ENCODE measurements at regions not wholly inside any gene's neighbourhood (a gene's known extent, or its start where the extent isn't known, plus 50 kb on each side); places are given as distances from the start of the nearest gene placed in this dataset.

DNA sequence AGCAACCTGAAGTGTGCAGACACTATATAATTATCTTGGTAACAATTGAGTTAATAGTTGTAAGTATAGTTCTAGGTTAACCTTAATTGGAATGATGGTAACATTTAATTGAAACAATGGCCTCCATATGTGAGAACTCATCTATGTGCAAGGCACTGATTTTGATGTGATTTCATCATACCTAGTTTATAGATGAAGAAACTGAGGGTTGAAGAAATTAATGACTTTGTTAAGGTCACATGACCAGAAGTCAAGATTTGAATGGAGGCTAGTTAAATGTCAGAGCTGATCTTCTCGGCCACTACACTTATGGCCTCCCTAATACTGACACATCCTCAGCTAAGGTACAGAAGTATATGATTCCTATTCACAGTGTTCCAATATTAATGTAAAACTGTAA lies 128.2 kb upstream of the PSMD7 start:
- FAIRE-seq (no peak), ATAC-seq (no peak), DNase-seq (ENCODE audit: low read depth, low spot score) (no peak)
- Histone ChIP-seq H3K9ac (ENCODE audit: control insufficient read depth, insufficient read depth, low read length) (no peak overlapping the region), H2AFZ (ENCODE audit: control insufficient read depth, low read depth, low read length) (no peak overlapping the region), H3K79me2 (ENCODE audit: control insufficient read depth, insufficient read depth, low read length) (no peaks in the 10 kb centered on the region), H3K4me1 (ENCODE audit: control insufficient read depth, insufficient read depth, low read length) (no peaks in the 10 kb centered on the region), H3K36me3 (ENCODE audit: control insufficient read depth in 2 of 2, insufficient read depth in 2 of 2, low read length in 1 of 2) (no peaks in the 10 kb centered on the region), H3K27ac (ENCODE audit: control insufficient read depth, insufficient read depth) (no peak overlapping the region), H3K4me3 (no peak overlapping the region), H3K9me3 (replicated peaks; ENCODE audit: control insufficient read depth, insufficient read depth, low read length) (no peaks in the 10 kb centered on the region), H3K27me3 (replicated peaks in 1 of 2; ENCODE audit: control insufficient read depth in 2 of 2, insufficient read depth in 2 of 2, low read length in 1 of 2) (no peaks in the 10 kb centered on the region), H4K20me1 (ENCODE audit: control insufficient read depth, insufficient read depth) (no peaks in the 10 kb centered on the region), H3K4me2 (ENCODE audit: control insufficient read depth, insufficient read depth) (no peak overlapping the region)
- intact Hi-C loops (cut with micrococcal nuclease; ENCODE audit: unreplicated experiment): no loop called here
- ChIA-PET POLR2A (no interaction called here), CTCF (no interaction called here), SMC1A (ENCODE audit: uncharacterized antibody, unreplicated experiment) (no interaction called here), RAD21 (ENCODE audit: unreplicated experiment) (no interaction called here)
- in situ Hi-C loops (cut with MboI): no loop called here
- WGBS (ENCODE audit: insufficient coverage, insufficient replicate concordance, low lambda C conversion rate, missing lambda C conversion rate): 20% methylated on average over 1 of the region's 1 CpG
- TF ChIP-seq POLR2AphosphoS2 (IDR thresholded peaks at IDR 0.05; ENCODE audit: low read depth, low read length): no peak
- TF ChIP-seq, protein P1, sequence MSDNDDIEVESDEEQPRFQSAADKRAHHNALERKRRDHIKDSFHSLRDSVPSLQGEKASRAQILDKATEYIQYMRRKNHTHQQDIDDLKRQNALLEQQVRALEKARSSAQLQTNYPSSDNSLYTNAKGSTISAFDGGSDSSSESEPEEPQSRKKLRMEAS (IDR thresholded peaks at IDR 0.05; ENCODE audit: low read depth, low read length): no peak
- TF ChIP-seq SIX5 (IDR thresholded peaks at IDR 0.05; ENCODE audit: low read depth, low read length, severe bottlenecking): no peak
- TF ChIP-seq FOS (IDR thresholded peaks at IDR 0.05; ENCODE audit: borderline replicate concordance, extremely low read depth, insufficient read length): no peak
- TF ChIP-seq PAX5 (IDR thresholded peaks at IDR 0.05; ENCODE audit: borderline replicate concordance, low read depth, low read length): no peak
- no peak for TF ChIP-seq ZNF207 (IDR thresholded peaks at IDR 0.05; ENCODE audit: borderline replicate concordance)
- no peak for TF ChIP-seq SUPT20H (IDR thresholded peaks at IDR 0.05; ENCODE audit: borderline replicate concordance, control insufficient read depth, low read depth, low read length)
- no peak for TF ChIP-seq FOXM1 (IDR thresholded peaks at IDR 0.05; ENCODE audit: low read depth, low read length)
- no peak for TF ChIP-seq ZBED1 (IDR thresholded peaks at IDR 0.05; ENCODE audit: borderline replicate concordance)
- TF ChIP-seq, protein P2, sequence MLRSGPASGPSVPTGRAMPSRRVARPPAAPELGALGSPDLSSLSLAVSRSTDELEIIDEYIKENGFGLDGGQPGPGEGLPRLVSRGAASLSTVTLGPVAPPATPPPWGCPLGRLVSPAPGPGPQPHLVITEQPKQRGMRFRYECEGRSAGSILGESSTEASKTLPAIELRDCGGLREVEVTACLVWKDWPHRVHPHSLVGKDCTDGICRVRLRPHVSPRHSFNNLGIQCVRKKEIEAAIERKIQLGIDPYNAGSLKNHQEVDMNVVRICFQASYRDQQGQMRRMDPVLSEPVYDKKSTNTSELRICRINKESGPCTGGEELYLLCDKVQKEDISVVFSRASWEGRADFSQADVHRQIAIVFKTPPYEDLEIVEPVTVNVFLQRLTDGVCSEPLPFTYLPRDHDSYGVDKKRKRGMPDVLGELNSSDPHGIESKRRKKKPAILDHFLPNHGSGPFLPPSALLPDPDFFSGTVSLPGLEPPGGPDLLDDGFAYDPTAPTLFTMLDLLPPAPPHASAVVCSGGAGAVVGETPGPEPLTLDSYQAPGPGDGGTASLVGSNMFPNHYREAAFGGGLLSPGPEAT (IDR thresholded peaks at IDR 0.05; ENCODE audit: low read depth): no peak
- no peak for TF ChIP-seq HDAC2 (IDR thresholded peaks at IDR 0.05)
- no peak for TF ChIP-seq EZH2 (IDR thresholded peaks at IDR 0.05; ENCODE audit: borderline replicate concordance, control insufficient read depth, low read depth, low read length)
- TF ChIP-seq, protein P3, sequence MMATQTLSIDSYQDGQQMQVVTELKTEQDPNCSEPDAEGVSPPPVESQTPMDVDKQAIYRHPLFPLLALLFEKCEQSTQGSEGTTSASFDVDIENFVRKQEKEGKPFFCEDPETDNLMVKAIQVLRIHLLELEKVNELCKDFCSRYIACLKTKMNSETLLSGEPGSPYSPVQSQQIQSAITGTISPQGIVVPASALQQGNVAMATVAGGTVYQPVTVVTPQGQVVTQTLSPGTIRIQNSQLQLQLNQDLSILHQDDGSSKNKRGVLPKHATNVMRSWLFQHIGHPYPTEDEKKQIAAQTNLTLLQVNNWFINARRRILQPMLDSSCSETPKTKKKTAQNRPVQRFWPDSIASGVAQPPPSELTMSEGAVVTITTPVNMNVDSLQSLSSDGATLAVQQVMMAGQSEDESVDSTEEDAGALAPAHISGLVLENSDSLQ (IDR thresholded peaks at IDR 0.05): no peak
- no peak for TF ChIP-seq RUNX3 (IDR thresholded peaks at IDR 0.05; ENCODE audit: low read length)
- TF ChIP-seq SUZ12 (IDR thresholded peaks at IDR 0.05; ENCODE audit: unreplicated experiment): no peak
- no TSS peak for BruUV-seq (replicated peaks)
